ENCODE measurements at regions not wholly inside any gene's neighbourhood (a gene's known extent, or its start where the extent isn't known, plus 50 kb on each side); places are given as distances from the start of the nearest gene placed in this dataset.

- TF ChIP-seq REST (IDR thresholded peaks at IDR 0.05; ENCODE audit: low read depth, low read length) (no peak), MEF2A (IDR thresholded peaks at IDR 0.05; ENCODE audit: borderline replicate concordance, low read depth) (no peak), FOSL2 (IDR thresholded peaks at IDR 0.05; ENCODE audit: borderline replicate concordance, low read depth) (peak; percentile 26; the same call in 1 of the 2 replicates), ZBTB33 (IDR thresholded peaks at IDR 0.05; ENCODE audit: borderline replicate concordance, low read depth) (no peak), PBX3 (IDR thresholded peaks at IDR 0.05) (no peak), GABPA (IDR thresholded peaks at IDR 0.05; ENCODE audit: low read depth) (no peak), FOXJ3 (CRISPR knock-in tag; IDR thresholded peaks at IDR 0.05) (no peak), YY1 (IDR thresholded peaks at IDR 0.05; ENCODE audit: low read depth) (no peak), MXI1 (IDR thresholded peaks at IDR 0.05; ENCODE audit: low read depth, low read length) (no peak), RAD21 (IDR thresholded peaks at IDR 0.05; ENCODE audit: low read length) (no peak), JUND (IDR thresholded peaks at IDR 0.05) (peak; percentile 23; the same call in 1 of the 2 replicates), POLR2AphosphoS5 (IDR thresholded peaks at IDR 0.05; ENCODE audit: low read depth, low read length) (no peak), CHD2 (IDR thresholded peaks at IDR 0.05; ENCODE audit: low read length, partially characterized antibody) (no peak), TAF1 (IDR thresholded peaks at IDR 0.05; ENCODE audit: borderline replicate concordance, low read depth, low read length) (no peak), RFX5 (IDR thresholded peaks at IDR 0.05; ENCODE audit: low read length) (no peak), SIN3A (IDR thresholded peaks at IDR 0.05; ENCODE audit: borderline replicate concordance, low read depth, low read length) (no peak), ELF1 (IDR thresholded peaks at IDR 0.05) (no peak), GATA2 (CRISPR knock-in tag; IDR thresholded peaks at IDR 0.05) (no peak), NFIC (IDR thresholded peaks at IDR 0.05; ENCODE audit: borderline replicate concordance) (0 out of 2 replicates have a peak, but pooled peaks have one; percentile 12), EP300 (IDR thresholded peaks at IDR 0.05; ENCODE audit: borderline replicate concordance in 1 of 2, low read depth in 1 of 2, low read length in 1 of 2) (no peak), FOXM1 (IDR thresholded peaks at IDR 0.05; ENCODE audit: low read depth) (no peak), RXRA (IDR thresholded peaks at IDR 0.05; ENCODE audit: borderline replicate concordance, low read depth) (no peak)
- TF ChIP-seq, protein P1, sequence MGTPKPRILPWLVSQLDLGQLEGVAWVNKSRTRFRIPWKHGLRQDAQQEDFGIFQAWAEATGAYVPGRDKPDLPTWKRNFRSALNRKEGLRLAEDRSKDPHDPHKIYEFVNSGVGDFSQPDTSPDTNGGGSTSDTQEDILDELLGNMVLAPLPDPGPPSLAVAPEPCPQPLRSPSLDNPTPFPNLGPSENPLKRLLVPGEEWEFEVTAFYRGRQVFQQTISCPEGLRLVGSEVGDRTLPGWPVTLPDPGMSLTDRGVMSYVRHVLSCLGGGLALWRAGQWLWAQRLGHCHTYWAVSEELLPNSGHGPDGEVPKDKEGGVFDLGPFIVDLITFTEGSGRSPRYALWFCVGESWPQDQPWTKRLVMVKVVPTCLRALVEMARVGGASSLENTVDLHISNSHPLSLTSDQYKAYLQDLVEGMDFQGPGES (IDR thresholded peaks at IDR 0.05; ENCODE audit: low read depth, low read length) = no peak
- TF ChIP-seq, protein P2, sequence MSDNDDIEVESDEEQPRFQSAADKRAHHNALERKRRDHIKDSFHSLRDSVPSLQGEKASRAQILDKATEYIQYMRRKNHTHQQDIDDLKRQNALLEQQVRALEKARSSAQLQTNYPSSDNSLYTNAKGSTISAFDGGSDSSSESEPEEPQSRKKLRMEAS (IDR thresholded peaks at IDR 0.05; ENCODE audit: low read depth) = no peak; the same call in 1 of the 2 replicates
Measured at GRCh38 chr17:69637446-69638156, 223.1 kb downstream of the MAP2K6 start (continued).

Measured in SK-N-SH (cell line).